GM18505 (cell line): ENCODE measurements at regions not wholly inside any gene's neighbourhood (a gene's known extent, or its start where the extent isn't known, plus 50 kb on each side); places are given as distances from the start of the nearest gene placed in this dataset.

Experiments used
- ATAC-seq: cut with Tn5 transposase; IDR thresholded peaks from one replicate; pipeline ENCODE4 v1.9.1; 2021; ENCODE audit not compliant: unreplicated experiment
- POLR2A ChIP-seq: IDR thresholded peaks from 4 replicates; pipeline ENCODE4 v1.6.1; 2011; ENCODE audit warnings: borderline replicate concordance; ENCODE audit not compliant: insufficient read depth, insufficient read length; ENCODE audit errors: extremely low read depth

GRCh38 chr14:101325319-101325718, 236.0 kb upstream of the DIO3 start:
- no peak for ATAC-seq
- no peak for TF ChIP-seq POLR2A

GRCh38 chr14:101328412-101329028, 232.8 kb upstream of the DIO3 start:
- ATAC-seq, result no peak
- no peak for TF ChIP-seq POLR2A

GRCh38 chr14:101330416-101331140, 230.7 kb upstream of the DIO3 start:
- TF ChIP-seq POLR2A, result no peak
- no peak for ATAC-seq

- ATAC-seq, result no peak
- TF ChIP-seq POLR2A, result no peak
These were observed 230.2 kb upstream of the DIO3 start for GRCh38 chr14:101331141-101331525.

- no peak for TF ChIP-seq POLR2A
These were observed 229.6 kb upstream of the DIO3 start for GRCh38 chr14:101331661-101332169.

GRCh38 chr14:101332281-101332680, 229.0 kb upstream of the DIO3 start:
- ATAC-seq, result no peak
- no peak for TF ChIP-seq POLR2A

More at GRCh38 chr14:101331661-101332169, 229.6 kb upstream of the DIO3 start:
- ATAC-seq, result no peak

- no peak for ATAC-seq
These were observed 227.7 kb upstream of the DIO3 start for GRCh38 chr14:101333335-101334280.

GRCh38 chr14:101334656-101335055, 226.6 kb upstream of the DIO3 start:
- TF ChIP-seq POLR2A, result no peak
- ATAC-seq, result no peak

More at GRCh38 chr14:101333335-101334280, 227.7 kb upstream of the DIO3 start:
- no peak for TF ChIP-seq POLR2A

GRCh38 chr14:101335061-101335661, 226.1 kb upstream of the DIO3 start:
- no peak for ATAC-seq
- no peak for TF ChIP-seq POLR2A

GRCh38 chr14:101336183-101336582, 225.1 kb upstream of the DIO3 start:
- no peak for ATAC-seq
- TF ChIP-seq POLR2A, result no peak

- no peak for TF ChIP-seq POLR2A
- ATAC-seq, result no peak
These were observed 224.2 kb upstream of the DIO3 start for GRCh38 chr14:101337053-101337452.

- ATAC-seq, result no peak
- TF ChIP-seq POLR2A, result no peak
These were observed 220.7 kb upstream of the DIO3 start for GRCh38 chr14:101340556-101340955.

- no peak for ATAC-seq
These were observed 213.2 kb upstream of the DIO3 start for GRCh38 chr14:101347893-101348777.

GRCh38 chr14:101349108-101349507, 212.2 kb upstream of the DIO3 start:
- ATAC-seq, result no peak

More at GRCh38 chr14:101347893-101348777, 213.2 kb upstream of the DIO3 start:
- no peak for TF ChIP-seq POLR2A

More at GRCh38 chr14:101349108-101349507, 212.2 kb upstream of the DIO3 start:
- no peak for TF ChIP-seq POLR2A
